GM21390 (cell line): ENCODE measurements at regions not wholly inside any gene's neighbourhood (a gene's known extent, or its start where the extent isn't known, plus 50 kb on each side); places are given as distances from the start of the nearest gene placed in this dataset.
A peak's percentile ranks its signal among the peaks of the same experiment; 100 is the strongest.

Experiments used
- ATAC-seq: cut with Tn5 transposase; IDR thresholded peaks from one replicate; pipeline ENCODE4 v1.9.1; 2021; ENCODE audit not compliant: unreplicated experiment

- no peak for ATAC-seq
These were observed 140.1 kb upstream of the RND3 start for GRCh38 chr2:150627526-150627925.

- no peak for ATAC-seq
These were observed 139.5 kb upstream of the RND3 start for GRCh38 chr2:150626934-150627411.

- no peak for ATAC-seq
These were observed 138.3 kb upstream of the RND3 start for GRCh38 chr2:150625741-150626140.

- no peak for ATAC-seq
These were observed 137.8 kb upstream of the RND3 start for GRCh38 chr2:150625303-150625702.

- peak; percentile 61 for ATAC-seq
These were observed 136.5 kb upstream of the RND3 start for GRCh38 chr2:150624001-150624401.

- ATAC-seq = no peak
These were observed 134.2 kb upstream of the RND3 start for GRCh38 chr2:150621526-150622213.

GRCh38 chr2:150620855-150621254, 133.4 kb upstream of the RND3 start:
- ATAC-seq = no peak

- ATAC-seq = no peak
These were observed 132.9 kb upstream of the RND3 start for GRCh38 chr2:150620416-150620815.

GRCh38 chr2:150619607-150620330, 132.3 kb upstream of the RND3 start:
- no peak for ATAC-seq

GRCh38 chr2:150618245-150618895, 130.9 kb upstream of the RND3 start:
- ATAC-seq = no peak

- ATAC-seq = no peak
These were observed 130.0 kb upstream of the RND3 start for GRCh38 chr2:150617351-150617978.

- no peak for ATAC-seq
These were observed 125.7 kb upstream of the RND3 start for GRCh38 chr2:150612957-150613710.

- ATAC-seq = peak; percentile 59
These were observed 123.3 kb upstream of the RND3 start for GRCh38 chr2:150610670-150611279.

GRCh38 chr2:150609831-150610582, 122.5 kb upstream of the RND3 start:
- ATAC-seq = no peak

- ATAC-seq = no peak
These were observed 120.9 kb upstream of the RND3 start for GRCh38 chr2:150608341-150608740.

GRCh38 chr2:150607390-150607811, 119.9 kb upstream of the RND3 start:
- ATAC-seq = no peak

GRCh38 chr2:150606380-150607060, 119.1 kb upstream of the RND3 start:
- no peak for ATAC-seq

- no peak for ATAC-seq
These were observed 118.2 kb upstream of the RND3 start for GRCh38 chr2:150605664-150606063.
